Colonic mucosa (tissue), 4 donors: ENCODE measurements at regions not wholly inside any gene's neighbourhood (a gene's known extent, or its start where the extent isn't known, plus 50 kb on each side); places are given as distances from the start of the nearest gene placed in this dataset.

ENCODE experiments used
- DNase-seq: peaks from one replicate; pipeline ENCODE4 v3.0.0-alpha.2; 2020
- H3K27ac ChIP-seq: fragments of 200-600 bp; one replicate; pipeline ENCODE4 v1.8.0; 2021
- H3K27me3 ChIP-seq: fragments of 200-600 bp; one replicate; pipeline ENCODE4 v1.8.0; 2021
- H3K36me3 ChIP-seq: fragments of 200-600 bp; one replicate; pipeline ENCODE4 v1.8.0; 2021
- H3K4me1 ChIP-seq: fragments of 200-600 bp; one replicate; pipeline ENCODE4 v1.8.0; 2021; ENCODE audit warnings: mild to moderate bottlenecking
- H3K4me3 ChIP-seq: fragments of 200-600 bp; one replicate; pipeline ENCODE4 v1.8.0; 2021
- H3K9ac ChIP-seq, 2 donors: one replicate each; pipeline ENCODE4 v1.7.0; 2013; ENCODE audit warnings: control low read depth in 2 of 2, low read depth in 2 of 2, low read length in 2 of 2
- H3K9me3 ChIP-seq: fragments of 200-600 bp; one replicate; pipeline ENCODE4 v1.8.0; 2021
- intact Hi-C: fragments of 100-400 bp; cut with DNase I; formaldehyde crosslinking; loops from one replicate; pipeline ENCODE4 v1.14.1; 2022
- TF ChIP-seq, protein P1 (sequence below): fragments of 200-600 bp; IDR thresholded peaks from one replicate; pipeline ENCODE4 v1.8.0; 2022; ENCODE audit warnings: antibody characterized with exemption, mild to moderate bottlenecking
- donor health status: healthy.
- donor health status: DM: no; HTN: no; CAD: no.
- donor health status: DM: no; HTN: no; CAD: no.

DNA sequence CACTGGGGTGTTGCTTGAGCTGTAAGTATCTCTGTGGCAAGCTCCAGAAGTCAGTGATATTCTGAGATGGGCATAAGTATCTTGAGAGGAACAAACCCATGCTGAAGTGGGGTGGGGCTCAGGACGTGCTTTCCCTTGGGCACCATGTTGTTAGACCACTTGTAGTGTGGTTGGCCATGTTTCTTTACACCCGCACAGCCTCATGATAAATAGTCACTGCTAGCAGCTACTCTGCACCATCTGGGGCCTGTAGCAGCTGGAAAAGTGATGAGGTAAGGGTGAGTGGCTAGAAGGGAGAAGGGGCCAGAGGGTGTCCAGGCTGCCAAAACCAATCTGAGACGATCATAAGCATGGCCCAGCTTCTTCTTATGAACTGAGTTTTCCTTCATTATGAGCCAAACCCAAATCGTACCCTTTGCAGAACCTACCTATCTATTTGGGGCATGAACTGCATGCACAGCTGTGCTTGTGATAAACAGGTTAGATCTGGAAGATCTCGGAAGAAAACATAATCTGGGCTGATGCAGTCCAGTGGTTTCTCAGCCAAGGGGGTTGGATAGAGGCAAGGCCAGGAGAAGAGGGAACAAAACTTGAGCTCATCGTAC, 91.9 kb upstream of the IRF2BP2 start:
- Histone ChIP-seq H3K27me3 (no peaks in the 10 kb centered on the region), H3K36me3 (no peaks in the 10 kb centered on the region), H3K4me1 (peaks cover 4% of the 10 kb centered on the region), H3K27ac (no peak overlapping the region), H3K9me3 (no peaks in the 10 kb centered on the region), H3K4me3 (no peak overlapping the region), H3K9ac (no peak overlapping the region)
- DNase-seq, result peak; percentile 17
- TF ChIP-seq, protein P1, sequence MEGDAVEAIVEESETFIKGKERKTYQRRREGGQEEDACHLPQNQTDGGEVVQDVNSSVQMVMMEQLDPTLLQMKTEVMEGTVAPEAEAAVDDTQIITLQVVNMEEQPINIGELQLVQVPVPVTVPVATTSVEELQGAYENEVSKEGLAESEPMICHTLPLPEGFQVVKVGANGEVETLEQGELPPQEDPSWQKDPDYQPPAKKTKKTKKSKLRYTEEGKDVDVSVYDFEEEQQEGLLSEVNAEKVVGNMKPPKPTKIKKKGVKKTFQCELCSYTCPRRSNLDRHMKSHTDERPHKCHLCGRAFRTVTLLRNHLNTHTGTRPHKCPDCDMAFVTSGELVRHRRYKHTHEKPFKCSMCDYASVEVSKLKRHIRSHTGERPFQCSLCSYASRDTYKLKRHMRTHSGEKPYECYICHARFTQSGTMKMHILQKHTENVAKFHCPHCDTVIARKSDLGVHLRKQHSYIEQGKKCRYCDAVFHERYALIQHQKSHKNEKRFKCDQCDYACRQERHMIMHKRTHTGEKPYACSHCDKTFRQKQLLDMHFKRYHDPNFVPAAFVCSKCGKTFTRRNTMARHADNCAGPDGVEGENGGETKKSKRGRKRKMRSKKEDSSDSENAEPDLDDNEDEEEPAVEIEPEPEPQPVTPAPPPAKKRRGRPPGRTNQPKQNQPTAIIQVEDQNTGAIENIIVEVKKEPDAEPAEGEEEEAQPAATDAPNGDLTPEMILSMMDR, result no peak
- intact Hi-C loops, result no loop called here

- H3K36me3 ChIP-seq, result no peaks in the 10 kb centered on the region
- peak; percentile 49 for DNase-seq
- no peaks in the 10 kb centered on the region for H3K9me3 ChIP-seq
- peak overlapping the region in 1 of 2 donors; percentile 67 for H3K9ac ChIP-seq
- intact Hi-C loops, result no loop called here
- TF ChIP-seq, protein P1, result no peak
- H3K27ac ChIP-seq, result peak overlapping the region; percentile 14
- H3K4me1 ChIP-seq, result peaks cover 4% of the 10 kb centered on the region
- H3K27me3 ChIP-seq, result no peaks in the 10 kb centered on the region
- no peak overlapping the region for H3K4me3 ChIP-seq
Observed at GRCh38 chr1:234699795-234700665, 90.1 kb upstream of the IRF2BP2 start.

GRCh38 chr1:234698686-234699085, 88.7 kb upstream of the IRF2BP2 start:
- Histone ChIP-seq H3K4me1 (peaks cover 4% of the 10 kb centered on the region), H3K27me3 (no peaks in the 10 kb centered on the region), H3K9me3 (no peaks in the 10 kb centered on the region), H3K27ac (no peak overlapping the region), H3K4me3 (no peak overlapping the region), H3K9ac (no peak overlapping the region), H3K36me3 (no peaks in the 10 kb centered on the region)
- TF ChIP-seq, protein P1, result no peak
- DNase-seq, result no peak
- intact Hi-C loops, result no loop called here

DNA sequence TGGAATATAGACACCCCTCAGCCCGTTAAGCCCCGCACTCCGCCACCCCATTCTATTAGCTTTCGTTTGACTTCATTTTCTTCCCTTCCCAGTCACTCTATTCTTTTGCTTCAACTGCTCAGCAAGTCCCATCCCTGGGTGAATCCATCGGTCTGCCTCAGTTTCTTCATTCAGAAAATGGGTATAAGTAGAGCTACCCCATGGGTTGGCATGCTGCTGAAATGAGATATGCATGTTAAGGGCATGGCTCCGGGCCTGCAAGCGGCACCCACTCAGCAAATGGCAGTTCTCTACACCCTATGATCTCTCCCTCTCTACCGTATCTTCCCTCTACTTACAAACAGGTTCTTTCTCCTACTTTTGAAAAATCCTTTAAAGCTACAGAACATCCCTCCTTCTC, 87.8 kb upstream of the IRF2BP2 start:
- Histone ChIP-seq H3K9me3 (no peaks in the 10 kb centered on the region), H3K4me3 (no peak overlapping the region), H3K9ac (no peak overlapping the region), H3K4me1 (peaks cover 4% of the 10 kb centered on the region), H3K27me3 (no peaks in the 10 kb centered on the region), H3K27ac (no peak overlapping the region), H3K36me3 (no peaks in the 10 kb centered on the region)
- TF ChIP-seq, protein P1, result no peak
- intact Hi-C loops, result no loop called here
- DNase-seq, result no peak

DNA sequence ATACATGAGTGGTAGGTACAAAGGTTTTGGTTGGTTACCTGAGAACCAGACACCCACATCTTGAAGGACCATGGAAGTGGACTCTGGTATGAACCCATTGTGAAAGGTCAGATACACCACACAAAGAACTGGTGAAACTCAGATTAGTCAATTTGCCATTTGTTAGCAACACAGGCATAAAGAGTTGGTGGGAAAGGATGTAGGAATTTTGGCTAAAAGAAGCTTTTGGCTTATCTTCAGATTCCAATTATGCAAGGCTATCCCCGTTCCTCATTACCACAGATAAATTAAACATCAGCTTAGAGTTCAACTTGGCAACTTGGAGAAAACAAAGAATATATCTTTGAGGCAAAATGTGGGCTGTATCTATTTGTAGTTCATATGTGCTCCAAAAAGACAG, 87.0 kb upstream of the IRF2BP2 start:
- Histone ChIP-seq H3K4me3 (no peak overlapping the region), H3K9me3 (no peaks in the 10 kb centered on the region), H3K27ac (no peak overlapping the region), H3K9ac (no peak overlapping the region), H3K4me1 (peaks cover 4% of the 10 kb centered on the region), H3K27me3 (no peaks in the 10 kb centered on the region), H3K36me3 (no peaks in the 10 kb centered on the region)
- TF ChIP-seq, protein P1, result no peak
- intact Hi-C loops, result no loop called here
- DNase-seq, result no peak
